ENCODE measurements at regions not wholly inside any gene's neighbourhood (a gene's known extent, or its start where the extent isn't known, plus 50 kb on each side); places are given as distances from the start of the nearest gene placed in this dataset.

DNA sequence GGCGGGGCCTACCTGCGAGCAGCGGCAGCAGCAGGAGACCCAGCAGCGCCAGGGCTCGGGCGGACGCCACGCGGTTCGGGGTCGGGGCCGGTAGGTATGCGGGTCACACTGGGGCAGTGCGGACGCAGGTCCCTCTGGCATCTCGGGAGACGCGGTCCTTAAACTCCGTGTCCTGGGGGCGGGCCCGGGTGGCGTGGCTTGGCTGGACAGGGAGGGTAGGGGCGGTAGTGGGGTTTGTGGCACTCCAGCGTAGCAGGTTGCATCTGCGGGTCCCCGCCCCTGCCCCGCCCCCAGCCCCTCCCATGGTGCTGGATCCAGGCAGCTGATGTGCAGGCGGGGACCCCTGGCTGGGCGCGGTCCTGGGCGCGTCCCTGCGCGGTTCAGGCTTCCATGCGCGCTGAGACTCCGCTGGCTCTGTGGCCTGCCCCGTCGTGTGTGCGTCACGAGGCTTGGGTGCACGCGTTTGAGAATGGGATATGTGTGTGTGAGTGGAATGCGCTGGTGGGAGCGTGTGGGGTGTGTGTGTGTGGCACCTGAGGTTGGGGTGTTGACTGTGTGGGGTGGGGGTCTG lies 96.1 kb downstream of the WTIP start:
- no peak overlapping the region for H3K4me3 ChIP-seq
- no peaks in the 10 kb centered on the region for H3K36me3 ChIP-seq
- H3K4me1 ChIP-seq = peaks cover 0 to 6% (median 0%) of the 10 kb centered on the region in 4 donors
- no peak overlapping the region for H3K27ac ChIP-seq (replicated peaks in 1 of 4)
- 7% methylated on average over 21 of the region's 45 CpGs for WGBS
- intact Hi-C loops (cut with DNase I) = no loop called here
- TF ChIP-seq EP300 (IDR thresholded peaks at IDR 0.05) (no peak), POLR2AphosphoS5 (IDR thresholded peaks at IDR 0.05) (no peak), POLR2A (IDR thresholded peaks at IDR 0.05; ENCODE audit: low read depth) (no peak)
- TF ChIP-seq, protein P1, sequence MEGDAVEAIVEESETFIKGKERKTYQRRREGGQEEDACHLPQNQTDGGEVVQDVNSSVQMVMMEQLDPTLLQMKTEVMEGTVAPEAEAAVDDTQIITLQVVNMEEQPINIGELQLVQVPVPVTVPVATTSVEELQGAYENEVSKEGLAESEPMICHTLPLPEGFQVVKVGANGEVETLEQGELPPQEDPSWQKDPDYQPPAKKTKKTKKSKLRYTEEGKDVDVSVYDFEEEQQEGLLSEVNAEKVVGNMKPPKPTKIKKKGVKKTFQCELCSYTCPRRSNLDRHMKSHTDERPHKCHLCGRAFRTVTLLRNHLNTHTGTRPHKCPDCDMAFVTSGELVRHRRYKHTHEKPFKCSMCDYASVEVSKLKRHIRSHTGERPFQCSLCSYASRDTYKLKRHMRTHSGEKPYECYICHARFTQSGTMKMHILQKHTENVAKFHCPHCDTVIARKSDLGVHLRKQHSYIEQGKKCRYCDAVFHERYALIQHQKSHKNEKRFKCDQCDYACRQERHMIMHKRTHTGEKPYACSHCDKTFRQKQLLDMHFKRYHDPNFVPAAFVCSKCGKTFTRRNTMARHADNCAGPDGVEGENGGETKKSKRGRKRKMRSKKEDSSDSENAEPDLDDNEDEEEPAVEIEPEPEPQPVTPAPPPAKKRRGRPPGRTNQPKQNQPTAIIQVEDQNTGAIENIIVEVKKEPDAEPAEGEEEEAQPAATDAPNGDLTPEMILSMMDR (IDR thresholded peaks at IDR 0.05) = no peak
- DNase-seq (ENCODE audit: extremely low spot score) = peak; percentile 68
- H3K9me3 ChIP-seq = no peaks in the 10 kb centered on the region
- H3K27me3 ChIP-seq = peaks cover 0 to 31% (median 0%) of the 10 kb centered on the region in 4 donors

DNA sequence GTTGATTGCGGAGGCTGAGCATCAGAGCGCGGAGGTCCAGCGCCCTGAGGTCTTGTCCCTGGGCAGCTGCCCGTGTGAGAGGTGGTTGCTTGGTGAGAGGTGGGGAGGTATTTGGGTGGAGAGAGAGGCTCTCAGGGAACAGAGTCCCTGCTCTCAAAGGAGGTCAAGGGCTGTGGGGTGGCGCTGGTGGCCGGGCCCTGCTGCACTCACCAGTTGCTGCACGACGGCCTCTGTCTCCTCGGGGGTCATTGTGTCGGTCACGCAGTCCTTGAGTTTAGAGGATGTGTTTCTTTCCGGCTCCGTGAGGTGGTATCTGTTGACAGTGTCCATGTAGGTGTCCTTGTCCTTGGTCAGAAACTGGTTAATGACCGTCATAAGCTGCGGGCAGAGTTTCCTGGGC lies 95.5 kb downstream of the WTIP start:
- whole genome bisulfite sequencing = 59% methylated on average over 15 of the region's 16 CpGs
- no peaks in the 10 kb centered on the region for H3K36me3 ChIP-seq
- intact Hi-C loops (cut with DNase I) = no loop called here
- H3K9me3 ChIP-seq = no peaks in the 10 kb centered on the region
- H3K27ac ChIP-seq (replicated peaks in 1 of 4) = no peak overlapping the region
- H3K27me3 ChIP-seq = peaks cover 0 to 31% (median 0%) of the 10 kb centered on the region in 4 donors
- H3K4me1 ChIP-seq = peaks cover 0 to 6% (median 0%) of the 10 kb centered on the region in 4 donors
- TF ChIP-seq POLR2A (IDR thresholded peaks at IDR 0.05; ENCODE audit: low read depth) (no peak), EP300 (IDR thresholded peaks at IDR 0.05) (no peak), POLR2AphosphoS5 (IDR thresholded peaks at IDR 0.05) (no peak)
- TF ChIP-seq, protein P1 (IDR thresholded peaks at IDR 0.05) = no peak
- no peak for DNase-seq (ENCODE audit: extremely low spot score)
- H3K4me3 ChIP-seq = no peak overlapping the region

DNA sequence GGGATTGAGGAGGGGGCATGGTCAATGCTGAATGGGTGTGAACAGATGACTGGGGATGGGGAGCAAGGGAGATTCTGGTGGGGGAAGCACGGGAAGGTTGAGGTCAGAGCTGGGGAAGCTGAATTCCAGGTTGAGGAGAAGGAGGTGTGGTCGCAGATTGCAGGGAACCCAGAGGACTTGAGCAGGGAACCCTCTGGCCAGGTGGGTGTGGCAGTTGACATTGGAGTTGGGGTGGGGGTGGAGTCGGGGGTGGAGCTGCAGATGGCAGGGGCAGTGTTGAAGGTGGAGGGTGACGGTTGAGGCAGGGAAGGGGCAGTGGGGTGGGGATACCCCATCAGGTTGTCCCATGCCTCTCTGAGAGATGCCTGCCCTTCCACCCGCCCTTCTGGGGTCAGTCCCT lies 94.7 kb downstream of the WTIP start:
- H3K9me3 ChIP-seq = no peaks in the 10 kb centered on the region
- intact Hi-C loops (cut with DNase I) = no loop called here
- 83% methylated on average over 5 of the region's 5 CpGs for whole genome bisulfite sequencing

DNA sequence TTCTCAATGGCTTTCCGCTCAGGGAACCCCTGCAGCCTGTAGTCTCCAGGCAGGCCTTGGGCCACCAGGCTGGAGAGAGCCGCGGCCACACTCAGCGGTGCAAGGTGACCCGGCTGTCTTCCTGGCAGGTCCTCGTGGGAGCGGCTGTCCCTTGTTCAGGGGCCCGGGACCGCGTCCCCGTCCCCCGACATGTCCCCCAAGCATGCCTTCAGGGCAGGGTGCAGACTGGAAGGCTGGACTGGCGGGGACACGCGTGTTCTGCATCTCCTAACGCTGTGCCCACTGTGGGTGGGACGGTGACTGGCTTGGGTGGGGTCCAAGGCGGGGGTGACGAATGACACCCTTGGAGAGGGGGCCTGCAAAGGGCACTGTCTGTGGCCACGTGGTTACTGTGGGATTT lies 93.6 kb downstream of the WTIP start:
- WGBS = 91% methylated on average over 15 of the region's 20 CpGs
- Histone ChIP-seq H3K9me3 (peaks cover 0 to 10% (median 9%) of the 10 kb centered on the region in 4 donors), H3K4me1 (peaks cover 0 to 6% (median 0%) of the 10 kb centered on the region in 4 donors), H3K27me3 (peaks cover 0 to 30% (median 0%) of the 10 kb centered on the region in 4 donors), H3K27ac (replicated peaks in 1 of 4) (no peak overlapping the region), H3K36me3 (no peaks in the 10 kb centered on the region), H3K4me3 (no peak overlapping the region)
- no peak for DNase-seq (ENCODE audit: extremely low spot score)
- TF ChIP-seq POLR2AphosphoS5 (IDR thresholded peaks at IDR 0.05) (no peak), EP300 (IDR thresholded peaks at IDR 0.05) (no peak), POLR2A (IDR thresholded peaks at IDR 0.05; ENCODE audit: low read depth) (no peak)
- TF ChIP-seq, protein P1 (IDR thresholded peaks at IDR 0.05) = no peak
- intact Hi-C loops (cut with DNase I) = no loop called here

More for the DNA sequence above, 94.7 kb downstream of the WTIP start:
- TF ChIP-seq, protein P1 (IDR thresholded peaks at IDR 0.05) = no peak
- TF ChIP-seq POLR2AphosphoS5 (IDR thresholded peaks at IDR 0.05) = no peak
- TF ChIP-seq POLR2A (IDR thresholded peaks at IDR 0.05; ENCODE audit: low read depth) = no peak
- TF ChIP-seq EP300 (IDR thresholded peaks at IDR 0.05) = no peak
- Histone ChIP-seq H3K27me3 (peaks cover 0 to 31% (median 0%) of the 10 kb centered on the region in 4 donors), H3K4me1 (peaks cover 0 to 6% (median 0%) of the 10 kb centered on the region in 4 donors), H3K27ac (replicated peaks in 1 of 4) (no peak overlapping the region), H3K36me3 (no peaks in the 10 kb centered on the region), H3K4me3 (no peak overlapping the region)
- no peak for DNase-seq (ENCODE audit: extremely low spot score)

DNA sequence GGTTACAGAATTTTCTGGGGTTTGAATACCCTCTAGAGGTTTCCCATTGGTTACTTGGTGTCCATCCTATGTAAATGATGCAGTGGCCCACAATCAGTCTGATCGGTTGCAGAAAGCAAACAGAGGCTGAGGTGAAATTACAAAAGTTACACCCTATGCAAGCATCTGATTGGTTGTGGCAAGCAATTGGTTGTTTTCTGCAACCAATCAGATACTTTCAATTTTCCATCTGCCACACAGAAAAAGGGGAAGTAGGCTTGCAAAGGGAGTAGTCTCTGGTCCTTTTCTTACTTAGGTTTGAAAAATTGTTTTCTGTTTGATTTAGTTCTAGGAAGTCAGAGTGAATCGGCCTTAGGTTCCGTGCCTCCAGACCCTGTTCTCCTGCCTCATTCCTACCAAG lies 93.1 kb downstream of the WTIP start:
- H3K36me3 ChIP-seq = no peaks in the 10 kb centered on the region
- H3K4me1 ChIP-seq = peaks cover 0 to 6% (median 0%) of the 10 kb centered on the region in 4 donors
- no peak overlapping the region for H3K4me3 ChIP-seq
- H3K27me3 ChIP-seq = peaks cover 0 to 25% (median 0%) of the 10 kb centered on the region in 4 donors
- DNase-seq (ENCODE audit: extremely low spot score) = peak; percentile 21
- peaks cover 0 to 14% (median 13%) of the 10 kb centered on the region in 4 donors for H3K9me3 ChIP-seq
- intact Hi-C loops (cut with DNase I) = no loop called here
- H3K27ac ChIP-seq (replicated peaks in 1 of 4) = no peak overlapping the region
- TF ChIP-seq, protein P1 (IDR thresholded peaks at IDR 0.05) = no peak
- TF ChIP-seq POLR2A (IDR thresholded peaks at IDR 0.05; ENCODE audit: low read depth) (no peak), POLR2AphosphoS5 (IDR thresholded peaks at IDR 0.05) (no peak), EP300 (IDR thresholded peaks at IDR 0.05) (no peak)
- WGBS = 84% methylated on average over 3 of the region's 3 CpGs

Measured in esophagus muscularis mucosa (tissue), 4 donors.